ENCODE measurements at regions not wholly inside any gene's neighbourhood (a gene's known extent, or its start where the extent isn't known, plus 50 kb on each side); places are given as distances from the start of the nearest gene placed in this dataset.

GRCh38 chr1:232250838-232251237, 379.1 kb downstream of the SIPA1L2 start:
- H4K5ac ChIP-seq (ENCODE audit: insufficient read length, low read depth, low read length), result no peak overlapping the region
- Mint-ChIP-seq H3K4me3 (0 out of 5 replicates have a peak overlapping the region, but pooled peaks of 1 of the 2 experiments have one; percentile 4), H3K36me3 (ENCODE audit: insufficient read depth in 1 of 3, low read depth in 3 of 3) (no peaks in the 10 kb centered on the region; a peak in 1 of 7 replicates), H3K27ac (no peak overlapping the region), H3K9me3 (peaks cover 0 to 11% of the 10 kb centered on the region in 2 experiments; a peak in 1 of 5 replicates), H3K27me3 (ENCODE audit: low read depth) (peaks cover 100% of the 10 kb centered on the region), H3K4me1 (peaks cover 39 to 42% of the 10 kb centered on the region in 2 experiments)
- DNase-seq, result no peak
- peaks cover 29% of the 10 kb centered on the region for H3K27me3 ChIP-seq (ENCODE audit: insufficient read depth, low read length)
- no peak overlapping the region for H3K4me2 ChIP-seq (ENCODE audit: insufficient read depth, insufficient read length, low read length)
- H3K14ac ChIP-seq (ENCODE audit: insufficient read depth, low read length), result no peak overlapping the region
- no peaks in the 10 kb centered on the region for H4K20me1 ChIP-seq (ENCODE audit: control insufficient read depth, insufficient read depth, insufficient read length)
- no peak overlapping the region for H2BK5ac ChIP-seq (ENCODE audit: insufficient read length, low read length)
- no peak overlapping the region for H3K23ac ChIP-seq (ENCODE audit: insufficient read length, low read depth, low read length)
- no peak overlapping the region for H2AFZ ChIP-seq (ENCODE audit: low read length)
- no peak overlapping the region for H2BK20ac ChIP-seq (ENCODE audit: low read depth, low read length, poor library complexity, severe bottlenecking)
- no peak for TF ChIP-seq CTCF (conservative IDR thresholded peaks at IDR 0.05)
- no peaks in the 10 kb centered on the region for H3K23me2 ChIP-seq (ENCODE audit: insufficient read length, low read depth, low read length, poor library complexity, severe bottlenecking)
- no peak overlapping the region for H2BK15ac ChIP-seq (ENCODE audit: low read depth, low read length)
- H2BK120ac ChIP-seq (ENCODE audit: low read depth, low read length, poor library complexity, severe bottlenecking), result no peak overlapping the region
- H4K91ac ChIP-seq (ENCODE audit: insufficient read length, low read depth, low read length), result no peak overlapping the region
- H2BK12ac ChIP-seq (ENCODE audit: insufficient read length, low read depth, low read length), result no peak overlapping the region
- H4K8ac ChIP-seq (replicated peaks; ENCODE audit: insufficient read length, low read depth, low read length), result no peak overlapping the region
- no peaks in the 10 kb centered on the region for H3K9me3 ChIP-seq (ENCODE audit: control insufficient read depth, low read depth, low read length)
- no peak overlapping the region for H3K4ac ChIP-seq (ENCODE audit: low read depth, low read length)
- no peak overlapping the region for H3T11ph ChIP-seq (ENCODE audit: low read length)
- no peaks in the 10 kb centered on the region for H3K79me2 ChIP-seq (ENCODE audit: insufficient read depth, low read length)
- no peak overlapping the region for H3K27ac ChIP-seq (ENCODE audit: insufficient read length, low read depth, low read length)
- H3K79me1 ChIP-seq (ENCODE audit: insufficient read depth, low read depth, low read length, poor library complexity, severe bottlenecking), result no peaks in the 10 kb centered on the region
- H2AK5ac ChIP-seq (ENCODE audit: insufficient read length, low read length), result no peak overlapping the region
- no peak overlapping the region for H3K56ac ChIP-seq (ENCODE audit: insufficient read length, low read depth, low read length)
- peaks cover 4% of the 10 kb centered on the region; the same call in 1 of the 2 replicates for H3K4me1 ChIP-seq (ENCODE audit: insufficient read depth, low read length)
- WGBS (ENCODE audit: extremely low coverage, insufficient read length, low lambda C conversion rate), result no CpG with 5 or more reads among the region's 3 CpGs
- H3K9ac ChIP-seq (ENCODE audit: extremely low read depth, insufficient read length, low read length), result no peak overlapping the region
- no peak overlapping the region for H3K18ac ChIP-seq (ENCODE audit: insufficient read length, low read depth, low read length)
